ENCODE measurements at regions not wholly inside any gene's neighbourhood (a gene's known extent, or its start where the extent isn't known, plus 50 kb on each side); places are given as distances from the start of the nearest gene placed in this dataset.

DNA sequence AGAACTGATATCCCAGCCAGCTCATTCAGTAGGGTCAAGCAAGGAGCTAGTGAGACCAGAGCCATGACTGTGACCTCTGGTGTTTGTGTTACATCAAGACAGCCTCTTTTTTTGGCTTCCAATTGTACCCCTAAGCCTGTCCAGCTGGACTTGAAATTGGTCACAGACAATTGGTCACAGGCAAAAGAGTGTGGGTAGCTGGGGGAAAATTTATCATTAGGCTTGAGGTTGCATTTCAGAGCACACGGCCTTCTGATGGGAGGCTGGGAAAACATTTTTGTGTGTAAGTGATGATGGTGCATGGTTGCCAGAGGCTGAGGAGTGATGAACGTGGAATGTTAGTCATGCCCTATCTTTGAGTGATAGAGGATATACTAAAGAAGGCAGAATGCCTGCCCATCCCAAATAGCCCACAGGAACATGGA, 285.1 kb upstream of the SLC14A2 start:
- no peaks in the 10 kb centered on the region for H3K9me2 ChIP-seq
- no peak for DNase-seq
- H4K20me1 ChIP-seq (ENCODE audit: insufficient read depth) = no peaks in the 10 kb centered on the region
- no peaks in the 10 kb centered on the region for H3K27me3 ChIP-seq (ENCODE audit: insufficient read depth)
- no peaks in the 10 kb centered on the region for H3K4me1 ChIP-seq (ENCODE audit: control insufficient read depth in 1 of 2, insufficient read depth in 2 of 2, low read depth in 1 of 2, low read length in 1 of 2)
- no peak overlapping the region for H3K27ac ChIP-seq (ENCODE audit: low read depth in 2 of 2, low read length in 1 of 2)
- H3K9ac ChIP-seq = no peak overlapping the region
- TF ChIP-seq RCOR1 (IDR thresholded peaks at IDR 0.05; ENCODE audit: low read length) = no peak
- no peak for TF ChIP-seq GATA2 (CRISPR knock-in tag; IDR thresholded peaks at IDR 0.05)
- TF ChIP-seq, protein P1, sequence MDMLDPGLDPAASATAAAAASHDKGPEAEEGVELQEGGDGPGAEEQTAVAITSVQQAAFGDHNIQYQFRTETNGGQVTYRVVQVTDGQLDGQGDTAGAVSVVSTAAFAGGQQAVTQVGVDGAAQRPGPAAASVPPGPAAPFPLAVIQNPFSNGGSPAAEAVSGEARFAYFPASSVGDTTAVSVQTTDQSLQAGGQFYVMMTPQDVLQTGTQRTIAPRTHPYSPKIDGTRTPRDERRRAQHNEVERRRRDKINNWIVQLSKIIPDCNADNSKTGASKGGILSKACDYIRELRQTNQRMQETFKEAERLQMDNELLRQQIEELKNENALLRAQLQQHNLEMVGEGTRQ (IDR thresholded peaks at IDR 0.05; ENCODE audit: borderline replicate concordance, low read depth, low read length) = no peak
- TF ChIP-seq SIN3A (IDR thresholded peaks at IDR 0.05; ENCODE audit: borderline replicate concordance, low read depth, low read length) = no peak
- no peak for TF ChIP-seq SMC3 (IDR thresholded peaks at IDR 0.05; ENCODE audit: low read depth, low read length)
- TF ChIP-seq TEAD4 (IDR thresholded peaks at IDR 0.05; ENCODE audit: borderline replicate concordance, insufficient read depth) = no peak
- TF ChIP-seq, protein P2, sequence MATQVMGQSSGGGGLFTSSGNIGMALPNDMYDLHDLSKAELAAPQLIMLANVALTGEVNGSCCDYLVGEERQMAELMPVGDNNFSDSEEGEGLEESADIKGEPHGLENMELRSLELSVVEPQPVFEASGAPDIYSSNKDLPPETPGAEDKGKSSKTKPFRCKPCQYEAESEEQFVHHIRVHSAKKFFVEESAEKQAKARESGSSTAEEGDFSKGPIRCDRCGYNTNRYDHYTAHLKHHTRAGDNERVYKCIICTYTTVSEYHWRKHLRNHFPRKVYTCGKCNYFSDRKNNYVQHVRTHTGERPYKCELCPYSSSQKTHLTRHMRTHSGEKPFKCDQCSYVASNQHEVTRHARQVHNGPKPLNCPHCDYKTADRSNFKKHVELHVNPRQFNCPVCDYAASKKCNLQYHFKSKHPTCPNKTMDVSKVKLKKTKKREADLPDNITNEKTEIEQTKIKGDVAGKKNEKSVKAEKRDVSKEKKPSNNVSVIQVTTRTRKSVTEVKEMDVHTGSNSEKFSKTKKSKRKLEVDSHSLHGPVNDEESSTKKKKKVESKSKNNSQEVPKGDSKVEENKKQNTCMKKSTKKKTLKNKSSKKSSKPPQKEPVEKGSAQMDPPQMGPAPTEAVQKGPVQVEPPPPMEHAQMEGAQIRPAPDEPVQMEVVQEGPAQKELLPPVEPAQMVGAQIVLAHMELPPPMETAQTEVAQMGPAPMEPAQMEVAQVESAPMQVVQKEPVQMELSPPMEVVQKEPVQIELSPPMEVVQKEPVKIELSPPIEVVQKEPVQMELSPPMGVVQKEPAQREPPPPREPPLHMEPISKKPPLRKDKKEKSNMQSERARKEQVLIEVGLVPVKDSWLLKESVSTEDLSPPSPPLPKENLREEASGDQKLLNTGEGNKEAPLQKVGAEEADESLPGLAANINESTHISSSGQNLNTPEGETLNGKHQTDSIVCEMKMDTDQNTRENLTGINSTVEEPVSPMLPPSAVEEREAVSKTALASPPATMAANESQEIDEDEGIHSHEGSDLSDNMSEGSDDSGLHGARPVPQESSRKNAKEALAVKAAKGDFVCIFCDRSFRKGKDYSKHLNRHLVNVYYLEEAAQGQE (IDR thresholded peaks at IDR 0.05; ENCODE audit: low read depth, low read length) = no peak
- TF ChIP-seq POLR2AphosphoS5 (IDR thresholded peaks at IDR 0.05; ENCODE audit: low read depth, low read length) = no peak
- no peak for TF ChIP-seq MEF2A (IDR thresholded peaks at IDR 0.05; ENCODE audit: borderline replicate concordance, low read depth)
- TF ChIP-seq, protein P3, sequence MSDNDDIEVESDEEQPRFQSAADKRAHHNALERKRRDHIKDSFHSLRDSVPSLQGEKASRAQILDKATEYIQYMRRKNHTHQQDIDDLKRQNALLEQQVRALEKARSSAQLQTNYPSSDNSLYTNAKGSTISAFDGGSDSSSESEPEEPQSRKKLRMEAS (IDR thresholded peaks at IDR 0.05; ENCODE audit: low read depth) = no peak
- WGBS (ENCODE audit: low lambda C conversion rate) = 74% methylated on average over 2 of the region's 2 CpGs
- ChIA-PET POLR2A (no interaction called here), CTCF (no interaction called here)
- H3F3A ChIP-seq (replicated peaks; ENCODE audit: insufficient read depth) = no peaks in the 10 kb centered on the region
- H3K4me3 ChIP-seq (ENCODE audit: low read depth in 2 of 2, low read length in 1 of 2) = no peak overlapping the region
- H2AFZ ChIP-seq (ENCODE audit: low read depth) = no peak overlapping the region
- H3K36me3 ChIP-seq (replicated peaks in 1 of 2; ENCODE audit: control insufficient read depth in 1 of 2, insufficient read depth in 2 of 2, low read length in 1 of 2) = no peaks in the 10 kb centered on the region
- H3K9me3 ChIP-seq = no peaks in the 10 kb centered on the region
- H3K4me2 ChIP-seq = no peak overlapping the region
- no peaks in the 10 kb centered on the region for H3K79me2 ChIP-seq (ENCODE audit: insufficient read depth)

DNA sequence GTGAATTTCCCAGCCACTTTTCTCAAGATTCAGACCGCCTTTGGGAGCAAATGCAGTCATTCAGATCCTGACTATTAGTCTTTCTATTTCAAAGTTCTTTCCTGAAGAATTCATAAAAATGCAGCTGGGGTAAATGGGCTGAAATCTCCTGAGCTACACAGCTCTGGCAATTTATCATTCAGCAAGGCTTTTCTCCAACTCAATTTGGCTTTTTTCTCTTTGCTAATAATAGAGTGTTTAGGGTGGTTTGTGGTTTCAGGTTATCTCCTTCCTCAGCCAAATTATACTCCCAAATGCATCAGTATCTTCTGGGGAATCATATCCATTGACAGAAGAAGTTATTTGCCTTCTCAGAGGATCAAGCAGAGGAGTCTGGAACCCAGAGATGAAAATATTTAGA, 282.4 kb upstream of the SLC14A2 start:
- no peak for DNase-seq
- H3K9me2 ChIP-seq = no peaks in the 10 kb centered on the region
- no peak overlapping the region for H3K4me3 ChIP-seq (ENCODE audit: low read depth in 2 of 2, low read length in 1 of 2)
- TF ChIP-seq, protein P4, sequence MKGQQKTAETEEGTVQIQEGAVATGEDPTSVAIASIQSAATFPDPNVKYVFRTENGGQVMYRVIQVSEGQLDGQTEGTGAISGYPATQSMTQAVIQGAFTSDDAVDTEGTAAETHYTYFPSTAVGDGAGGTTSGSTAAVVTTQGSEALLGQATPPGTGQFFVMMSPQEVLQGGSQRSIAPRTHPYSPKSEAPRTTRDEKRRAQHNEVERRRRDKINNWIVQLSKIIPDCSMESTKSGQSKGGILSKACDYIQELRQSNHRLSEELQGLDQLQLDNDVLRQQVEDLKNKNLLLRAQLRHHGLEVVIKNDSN (IDR thresholded peaks at IDR 0.05; ENCODE audit: borderline replicate concordance, low read depth) = no peak
- TF ChIP-seq RXRA (IDR thresholded peaks at IDR 0.05; ENCODE audit: borderline replicate concordance, low read depth) (no peak), ELF1 (IDR thresholded peaks at IDR 0.05) (no peak), NRF1 (IDR thresholded peaks at IDR 0.05; ENCODE audit: low read depth, low read length) (no peak), TEAD4 (IDR thresholded peaks at IDR 0.05; ENCODE audit: borderline replicate concordance, insufficient read depth) (no peak), POLR2AphosphoS5 (IDR thresholded peaks at IDR 0.05; ENCODE audit: low read depth, low read length) (no peak)
- ChIA-PET POLR2A (no interaction called here), CTCF (interaction anchor here (0.9 to 1.2 kb wide), 2 partner anchors 13 to 47 kb away, joined by 3 read pairs; no protein-coding TSS in a partner anchor)
- no peaks in the 10 kb centered on the region for H3K79me2 ChIP-seq (ENCODE audit: insufficient read depth)
- no peak overlapping the region for H2AFZ ChIP-seq (ENCODE audit: low read depth)
- H3K27me3 ChIP-seq (ENCODE audit: insufficient read depth) = no peaks in the 10 kb centered on the region
- WGBS (ENCODE audit: low lambda C conversion rate) = 45% methylated on average over 1 of the region's 1 CpG
- H3K4me2 ChIP-seq = no peak overlapping the region
- H3F3A ChIP-seq (replicated peaks; ENCODE audit: insufficient read depth) = no peaks in the 10 kb centered on the region
- H4K20me1 ChIP-seq (ENCODE audit: insufficient read depth) = no peaks in the 10 kb centered on the region
- no peaks in the 10 kb centered on the region for H3K36me3 ChIP-seq (replicated peaks in 1 of 2; ENCODE audit: control insufficient read depth in 1 of 2, insufficient read depth in 2 of 2, low read length in 1 of 2)
- H3K9ac ChIP-seq = no peak overlapping the region
- H3K4me1 ChIP-seq (ENCODE audit: control insufficient read depth in 1 of 2, insufficient read depth in 2 of 2, low read depth in 1 of 2, low read length in 1 of 2) = no peaks in the 10 kb centered on the region
- no peaks in the 10 kb centered on the region for H3K9me3 ChIP-seq
- H3K27ac ChIP-seq (ENCODE audit: low read depth in 2 of 2, low read length in 1 of 2) = peak overlapping the region in 1 of 2 experiments; percentile 50; a peak in 1 of 4 replicates

All from SK-N-SH (cell line).